CD14-positive monocyte (primary cell): ENCODE measurements at regions not wholly inside any gene's neighbourhood (a gene's known extent, or its start where the extent isn't known, plus 50 kb on each side); places are given as distances from the start of the nearest gene placed in this dataset.

Source experiments
- DNase-seq, 3 donors: peaks; one replicate each; pipeline ENCODE4 v3.0.0-alpha.2; 2011 to 2022
- H2AFZ ChIP-seq: 2 replicates; pipeline ENCODE4 v1.6.0; 2012; ENCODE audit warnings: mild to moderate bottlenecking, low read depth, low read length, inconsistent platforms; ENCODE audit not compliant: insufficient read depth, poor library complexity, severe bottlenecking
- H3K27ac ChIP-seq, 2 donors: 1 replicate in 1 of 2; 2 replicates in 1 of 2; pipeline ENCODE4 v1.5.1; 2012 to 2013; ENCODE audit warnings: low read length in 2 of 2, control low read depth in 1 of 2, inconsistent platforms in 1 of 2, low read depth in 1 of 2, mild to moderate bottlenecking in 1 of 2
- H3K27me3 ChIP-seq, 2 donors: one replicate each; pipeline versions ENCODE4 v1.6.0 to v1.6.1; 2011 to 2013; ENCODE audit warnings: low read length in 2 of 2; ENCODE audit not compliant: control insufficient read depth in 2 of 2, insufficient read depth in 2 of 2
- H3K36me3 ChIP-seq, 2 donors: replicated peaks in 1 of 2; 1 replicate in 1 of 2; 2 replicates in 1 of 2; pipeline versions ENCODE4 v1.5.1 to v1.6.1; 2012 to 2013; ENCODE audit warnings: low read length in 2 of 2, control low read depth in 1 of 2, inconsistent platforms in 1 of 2, mild to moderate bottlenecking in 1 of 2; ENCODE audit not compliant: insufficient read depth in 2 of 2, control insufficient read depth in 1 of 2
- H3K4me1 ChIP-seq, 2 donors: 1 replicate in 1 of 2; 2 replicates in 1 of 2; pipeline versions ENCODE4 v1.5.1 to v1.6.1; 2012 to 2013; ENCODE audit warnings: low read length in 2 of 2, control low read depth in 1 of 2, inconsistent platforms in 1 of 2, mild to moderate bottlenecking in 1 of 2, moderate library complexity in 1 of 2; ENCODE audit not compliant: insufficient read depth in 2 of 2, control insufficient read depth in 1 of 2
- H3K4me2 ChIP-seq: replicated peaks from 2 replicates; pipeline ENCODE3; 2012; ENCODE audit warnings: low read length, moderate library complexity, mild to moderate bottlenecking; ENCODE audit not compliant: poor library complexity, severe bottlenecking; ENCODE audit errors: extremely low read depth
- H3K4me3 ChIP-seq, 3 experiments: fragments of 200-600 bp in 1 of 3; sonication (generic) in 1 of 3; replicated peaks in 1 of 3; 1 replicate in 2 of 3; 2 replicates in 1 of 3; pipeline ENCODE4 v1.5.1; 2011 to 2013; ENCODE audit warnings: low read length in 3 of 3, mild to moderate bottlenecking in 3 of 3, control low read depth in 2 of 3, low read depth in 2 of 3, inconsistent platforms in 1 of 3, moderate library complexity in 1 of 3
- H3K79me2 ChIP-seq: 2 replicates; pipeline ENCODE4 v1.6.0; 2012; ENCODE audit warnings: mild to moderate bottlenecking, control low read depth, inconsistent platforms, low read length, moderate library complexity; ENCODE audit not compliant: insufficient read depth
- H3K9ac ChIP-seq: 2 replicates; pipeline ENCODE4 v1.6.0; 2017; ENCODE audit warnings: low read length, mild to moderate bottlenecking; ENCODE audit not compliant: insufficient read depth, poor library complexity, severe bottlenecking
- H3K9me3 ChIP-seq, 2 donors: replicated peaks in 1 of 2; 1 replicate in 1 of 2; 2 replicates in 1 of 2; pipeline versions ENCODE4 v1.5.1 to v1.6.1; 2012 to 2013; ENCODE audit warnings: low read length in 2 of 2, control low read depth in 1 of 2; ENCODE audit not compliant: control insufficient read depth in 1 of 2, insufficient read depth in 1 of 2
- H4K20me1 ChIP-seq: 2 replicates; pipeline ENCODE4 v1.6.0; 2012; ENCODE audit warnings: mild to moderate bottlenecking, low read length, control low read depth, moderate library complexity; ENCODE audit not compliant: insufficient read depth
- H3K27ac Mint-ChIP-seq, 7 donors: one replicate each; pipeline ENCODE4 v1.8.0; 2020; ENCODE audit warnings: mild to moderate bottlenecking in 7 of 7, mixed read lengths in 7 of 7, moderate library complexity in 6 of 7, inconsistent platforms in 2 of 7
- H3K27me3 Mint-ChIP-seq, 3 donors: one replicate each; pipeline ENCODE4 v1.8.0; 2021 to 2022; ENCODE audit warnings: low read depth in 3 of 3, mild to moderate bottlenecking in 3 of 3, mixed read lengths in 3 of 3, moderate library complexity in 3 of 3, inconsistent platforms in 1 of 3
- H3K36me3 Mint-ChIP-seq, 2 donors: one replicate each; pipeline ENCODE4 v1.8.0; 2020; ENCODE audit warnings: mixed read lengths in 2 of 2, inconsistent platforms in 1 of 2, mild to moderate bottlenecking in 1 of 2
- H3K4me1 Mint-ChIP-seq: one replicate; pipeline ENCODE4 v1.8.0; 2020; ENCODE audit warnings: mild to moderate bottlenecking, mixed read lengths
- H3K4me3 Mint-ChIP-seq, 2 donors: one replicate each; pipeline ENCODE4 v1.8.0; 2020; ENCODE audit warnings: mild to moderate bottlenecking in 2 of 2, mixed read lengths in 2 of 2, moderate library complexity in 1 of 2
- H3K9me3 Mint-ChIP-seq, 7 donors: one replicate each; pipeline ENCODE4 v1.8.0; 2020 to 2022; ENCODE audit warnings: mixed read lengths in 7 of 7, mild to moderate bottlenecking in 6 of 7, moderate library complexity in 6 of 7, inconsistent platforms in 2 of 7
- whole genome bisulfite sequencing: methylation state at CpG from one replicate; pipeline ENCODE4 v1.1.5; 2013; ENCODE audit warnings: missing lambda C conversion rate; ENCODE audit not compliant: insufficient coverage; 5-methylcytosine and 5-hydroxymethylcytosine counted together
- intact Hi-C, 2 donors: fragments of 100-400 bp; cut with micrococcal nuclease; formaldehyde crosslinking; loops; one replicate each; pipeline versions ENCODE4 v1.15.0 to v1.15.1; 2023
- TF ChIP-seq, protein P1 (sequence below): fragments of 200-600 bp; IDR thresholded peaks from one replicate; pipeline ENCODE4 v1.8.0; 2022; ENCODE audit warnings: antibody characterized with exemption, mild to moderate bottlenecking

DNA sequence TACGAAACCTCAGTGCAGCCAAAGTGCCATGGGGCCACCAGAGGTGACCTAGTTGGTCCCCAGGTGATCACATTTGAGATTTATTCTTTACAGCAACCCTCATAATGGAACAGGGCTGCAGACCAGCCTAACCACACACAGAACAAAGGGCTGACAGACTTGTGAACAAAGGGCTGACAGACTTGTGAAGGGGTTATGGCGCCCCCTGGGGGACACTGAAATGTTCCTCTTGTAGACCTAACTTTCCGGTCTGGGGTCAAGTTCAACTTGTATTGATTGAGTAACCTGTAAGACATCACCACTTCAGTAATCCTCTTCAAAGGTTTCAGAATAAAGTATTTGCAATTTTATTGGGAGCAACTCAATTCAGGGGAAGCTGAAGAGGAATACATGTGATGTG is 175.9 kb upstream of the RPS6KA3 start:
- Mint-ChIP-seq H3K36me3 (no peaks in the 10 kb centered on the region), H3K9me3 (no peaks in the 10 kb centered on the region), H3K4me1 (peaks cover 17% of the 10 kb centered on the region), H3K4me3 (no peak overlapping the region), H3K27ac (no peak overlapping the region), H3K27me3 (peaks cover 0 to 1% (median 0%) of the 10 kb centered on the region in 3 donors)
- Histone ChIP-seq H3K79me2 (no peaks in the 10 kb centered on the region), H3K4me3 (no peak overlapping the region), H3K9ac (no peak overlapping the region), H3K4me2 (no peak overlapping the region), H3K4me1 (peaks cover 13 to 16% of the 10 kb centered on the region in 2 donors), H4K20me1 (no peaks in the 10 kb centered on the region), H3K9me3 (no peaks in the 10 kb centered on the region), H3K27ac (no peak overlapping the region), H3K27me3 (no peaks in the 10 kb centered on the region), H2AFZ (no peak overlapping the region), H3K36me3 (no peaks in the 10 kb centered on the region)
- intact Hi-C loops: loop anchor here (2.0 to 5.0 kb wide), 3 partner anchors 175 to 190 kb away; partner anchors contain the start of gene RPS6KA3 (in 1 of the 2)
- DNase-seq: peak; percentile 66 to 82 (median 73)
- WGBS: no CpG with 5 or more reads among the region's 3 CpGs
- TF ChIP-seq, protein P1, sequence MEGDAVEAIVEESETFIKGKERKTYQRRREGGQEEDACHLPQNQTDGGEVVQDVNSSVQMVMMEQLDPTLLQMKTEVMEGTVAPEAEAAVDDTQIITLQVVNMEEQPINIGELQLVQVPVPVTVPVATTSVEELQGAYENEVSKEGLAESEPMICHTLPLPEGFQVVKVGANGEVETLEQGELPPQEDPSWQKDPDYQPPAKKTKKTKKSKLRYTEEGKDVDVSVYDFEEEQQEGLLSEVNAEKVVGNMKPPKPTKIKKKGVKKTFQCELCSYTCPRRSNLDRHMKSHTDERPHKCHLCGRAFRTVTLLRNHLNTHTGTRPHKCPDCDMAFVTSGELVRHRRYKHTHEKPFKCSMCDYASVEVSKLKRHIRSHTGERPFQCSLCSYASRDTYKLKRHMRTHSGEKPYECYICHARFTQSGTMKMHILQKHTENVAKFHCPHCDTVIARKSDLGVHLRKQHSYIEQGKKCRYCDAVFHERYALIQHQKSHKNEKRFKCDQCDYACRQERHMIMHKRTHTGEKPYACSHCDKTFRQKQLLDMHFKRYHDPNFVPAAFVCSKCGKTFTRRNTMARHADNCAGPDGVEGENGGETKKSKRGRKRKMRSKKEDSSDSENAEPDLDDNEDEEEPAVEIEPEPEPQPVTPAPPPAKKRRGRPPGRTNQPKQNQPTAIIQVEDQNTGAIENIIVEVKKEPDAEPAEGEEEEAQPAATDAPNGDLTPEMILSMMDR: peak; percentile 63

DNA sequence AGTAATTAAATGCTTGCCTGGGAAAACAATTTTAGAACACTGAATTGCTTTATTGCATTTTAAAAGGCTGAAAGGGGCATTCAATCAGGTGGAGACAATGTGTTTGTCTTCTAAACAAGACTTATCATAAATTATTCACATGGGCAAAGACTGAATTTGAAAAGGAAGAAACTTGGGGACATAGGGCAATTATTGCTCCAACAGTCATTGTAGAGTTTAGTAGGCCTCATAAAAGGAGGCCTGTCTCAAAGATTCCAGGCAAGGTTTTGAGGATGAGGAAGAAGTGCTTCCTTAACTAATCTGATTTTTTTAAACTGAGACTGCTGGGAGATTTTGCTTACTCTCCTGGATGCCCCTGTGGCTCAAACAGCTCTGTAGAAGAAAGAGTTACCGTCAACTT is 174.4 kb upstream of the RPS6KA3 start:
- intact Hi-C loops: loop anchor here (5.0 kb wide), 2 partner anchors 174 to 189 kb away; partner anchors contain the start of gene RPS6KA3 (in 1 of the 2)
- Histone ChIP-seq H3K27me3 (no peaks in the 10 kb centered on the region), H3K79me2 (no peaks in the 10 kb centered on the region), H3K36me3 (no peaks in the 10 kb centered on the region), H4K20me1 (no peaks in the 10 kb centered on the region), H3K9me3 (no peaks in the 10 kb centered on the region), H2AFZ (no peak overlapping the region), H3K4me2 (no peak overlapping the region), H3K4me3 (no peak overlapping the region), H3K9ac (no peak overlapping the region), H3K27ac (no peak overlapping the region), H3K4me1 (peaks cover 13 to 16% of the 10 kb centered on the region in 2 donors)
- no peaks in the 10 kb centered on the region for H3K36me3 Mint-ChIP-seq
- H3K27ac Mint-ChIP-seq: no peak overlapping the region
- no peaks in the 10 kb centered on the region for H3K27me3 Mint-ChIP-seq
- H3K4me3 Mint-ChIP-seq: no peak overlapping the region
- H3K9me3 Mint-ChIP-seq: no peaks in the 10 kb centered on the region
- no peak for DNase-seq
- TF ChIP-seq, protein P1: no peak
- WGBS: no CpG with 5 or more reads among the region's 1 CpG
- H3K4me1 Mint-ChIP-seq: peaks cover 17% of the 10 kb centered on the region
